ENCODE measurements at regions not wholly inside any gene's neighbourhood (a gene's known extent, or its start where the extent isn't known, plus 50 kb on each side); places are given as distances from the start of the nearest gene placed in this dataset.
"Not testable (repeated sequence)": the region's sequence is repeated elsewhere in the genome, so short reads cannot be mapped to it uniquely, and the experiment has no call there.

DNA sequence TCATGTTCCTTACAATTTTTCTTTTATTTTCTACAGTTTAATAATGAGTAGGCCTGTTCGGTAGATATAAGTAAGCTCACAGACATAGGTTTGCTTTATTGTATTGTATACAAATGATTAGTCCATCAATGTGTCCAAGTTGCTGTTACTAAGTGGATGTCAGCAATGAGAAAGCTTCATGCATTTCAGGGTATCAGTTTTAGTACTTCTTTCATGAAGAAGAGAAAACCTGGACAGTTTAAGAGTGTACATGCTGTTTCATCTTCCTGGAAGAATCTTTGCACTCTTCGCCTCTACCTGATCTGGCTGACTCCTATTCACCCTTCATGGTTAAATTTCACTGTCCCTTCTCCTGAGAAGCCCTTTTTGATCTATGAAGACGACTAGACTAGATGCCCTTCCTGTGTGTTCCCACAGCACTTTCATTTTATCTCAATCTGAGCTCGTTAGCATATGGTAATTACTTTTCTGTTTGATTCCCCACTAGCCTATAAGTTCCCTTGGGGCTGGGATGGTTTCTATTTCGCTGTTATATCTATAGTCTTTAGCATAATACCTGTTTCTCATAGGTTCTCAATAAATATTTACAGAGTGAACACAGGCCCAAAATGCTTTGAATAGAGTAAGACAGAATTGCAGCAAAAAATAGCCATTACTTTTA lies 70.7 kb downstream of the CETN3 start:
- DNase-seq (ENCODE audit: low spot score): no peak

DNA sequence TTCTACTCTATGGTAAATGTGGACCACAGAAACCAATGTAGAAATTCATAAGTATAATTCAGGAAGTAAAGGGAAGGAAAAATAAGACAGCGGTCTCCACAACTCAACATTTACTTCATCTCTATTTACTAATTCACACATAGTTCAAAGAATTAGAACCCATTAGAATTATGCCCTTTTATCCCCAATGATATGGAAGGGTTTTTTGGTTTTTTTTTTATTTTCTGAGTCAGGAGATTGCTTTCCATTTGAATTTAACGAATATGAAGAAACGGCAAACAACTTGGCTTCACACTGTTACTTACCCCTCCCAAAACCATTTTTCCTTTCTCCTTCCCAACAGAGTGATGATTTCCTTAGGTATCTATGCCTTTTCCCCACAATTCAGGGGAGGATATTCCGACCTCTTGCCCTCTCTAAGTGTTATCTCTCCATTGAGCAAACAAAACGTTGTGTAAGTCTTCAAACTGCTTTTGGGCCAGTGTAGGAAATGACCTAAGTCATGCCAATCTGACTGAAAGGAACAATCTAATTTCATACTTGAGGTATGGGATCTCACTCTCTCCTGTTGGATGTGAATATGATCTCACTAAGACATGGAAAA lies 72.0 kb downstream of the CETN3 start:
- DNase-seq (ENCODE audit: low spot score): no peak

DNA sequence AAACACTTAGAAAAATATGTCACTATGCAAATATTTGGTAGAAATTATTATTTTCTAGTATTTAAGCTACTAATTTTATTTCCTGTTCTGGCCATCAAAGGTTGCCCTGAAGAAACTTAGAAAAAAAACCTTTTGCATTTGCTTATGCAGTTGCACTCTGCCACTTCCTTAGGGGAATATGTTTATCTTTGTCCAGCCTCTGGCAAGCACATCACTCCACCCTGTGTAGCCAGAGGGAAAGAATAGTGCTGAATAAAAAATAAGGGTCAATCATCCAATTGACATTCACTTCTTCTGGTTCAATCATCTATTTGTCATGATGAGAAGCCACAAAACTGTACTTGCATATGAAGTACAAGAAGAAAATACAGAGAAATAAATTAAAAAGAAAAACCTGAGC lies 72.8 kb downstream of the CETN3 start:
- DNase-seq (ENCODE audit: low spot score): no peak

DNA sequence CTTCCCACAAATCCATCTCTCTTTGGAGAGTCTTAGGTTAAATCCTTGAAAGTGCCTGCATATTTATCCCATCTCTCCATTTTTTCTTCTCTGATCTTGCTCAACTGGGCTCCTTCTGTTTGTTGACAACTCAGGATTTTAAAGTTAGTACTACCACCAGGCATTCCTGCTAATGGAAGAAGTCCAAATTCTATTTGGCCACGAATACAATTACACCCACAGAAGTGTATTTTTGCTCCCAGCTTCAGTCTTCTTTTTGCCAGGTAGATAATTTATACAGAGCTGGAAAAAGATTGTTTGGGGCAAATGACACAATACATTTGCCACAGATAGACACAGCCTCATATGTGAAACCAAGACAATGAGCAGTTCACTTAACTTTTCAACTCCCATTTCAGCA lies 74.8 kb downstream of the CETN3 start:
- no peak for DNase-seq (ENCODE audit: low spot score)

DNA sequence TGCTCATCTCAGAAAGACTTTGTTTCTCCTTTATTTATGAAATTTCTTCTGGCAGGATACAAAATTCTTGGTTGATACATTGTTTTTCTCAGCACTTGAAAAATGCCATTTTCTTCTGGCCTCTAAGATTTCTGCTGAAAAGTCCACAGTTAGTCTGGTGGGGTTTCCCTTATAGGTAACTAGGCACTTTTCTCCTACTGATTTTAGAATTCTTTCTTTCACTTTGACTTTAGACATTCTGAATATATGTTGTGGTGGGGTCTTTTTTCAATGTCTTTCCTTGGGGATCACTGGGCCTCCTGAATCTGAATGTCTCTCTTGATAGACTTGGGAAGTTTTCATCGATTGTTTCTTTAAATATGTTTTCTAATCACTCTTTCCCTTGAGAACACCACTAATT lies 79.6 kb downstream of the CETN3 start:
- no peak for DNase-seq (ENCODE audit: low spot score)

DNA sequence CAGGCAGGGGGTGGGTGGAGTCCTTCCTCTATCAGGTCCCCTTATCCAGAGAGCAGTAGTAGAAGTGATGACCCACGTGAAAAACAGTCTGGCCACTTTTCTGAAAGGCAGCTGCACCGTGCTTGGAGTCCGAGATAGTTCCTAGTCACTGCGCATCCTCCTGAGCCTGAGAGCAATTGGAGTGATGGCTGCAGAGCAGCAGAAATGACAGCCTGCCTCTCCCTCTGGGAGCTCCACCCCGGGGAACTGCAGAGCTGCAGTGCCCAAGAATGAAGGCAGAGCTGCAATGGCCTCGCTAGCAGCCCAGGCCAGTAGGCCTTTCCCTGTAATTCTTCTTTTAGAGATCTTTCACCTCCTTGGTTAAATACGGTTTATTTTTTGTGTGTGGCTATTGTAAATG lies 82.6 kb downstream of the CETN3 start:
- no peak for DNase-seq (ENCODE audit: low spot score)

DNA sequence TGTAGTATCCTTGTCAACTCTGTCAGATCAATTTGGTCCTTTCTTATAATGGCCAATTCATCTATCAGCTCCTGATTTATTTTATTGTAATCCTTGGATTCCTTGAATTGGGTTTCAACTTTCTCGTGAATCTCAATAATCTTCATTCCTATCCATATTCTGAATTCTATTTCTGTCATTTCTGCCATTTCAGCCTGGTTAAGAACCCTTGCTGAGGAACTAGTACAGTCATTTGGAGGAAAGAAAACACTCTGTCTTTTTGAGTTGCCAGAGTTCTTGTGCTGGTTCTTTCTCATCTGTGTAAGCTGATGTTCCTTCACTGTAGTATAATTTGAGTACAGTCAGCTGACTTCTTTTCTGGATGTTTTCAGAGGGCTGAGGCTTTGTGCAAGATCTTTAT lies 84.5 kb downstream of the CETN3 start:
- DNase-seq (ENCODE audit: low spot score): no peak

DNA sequence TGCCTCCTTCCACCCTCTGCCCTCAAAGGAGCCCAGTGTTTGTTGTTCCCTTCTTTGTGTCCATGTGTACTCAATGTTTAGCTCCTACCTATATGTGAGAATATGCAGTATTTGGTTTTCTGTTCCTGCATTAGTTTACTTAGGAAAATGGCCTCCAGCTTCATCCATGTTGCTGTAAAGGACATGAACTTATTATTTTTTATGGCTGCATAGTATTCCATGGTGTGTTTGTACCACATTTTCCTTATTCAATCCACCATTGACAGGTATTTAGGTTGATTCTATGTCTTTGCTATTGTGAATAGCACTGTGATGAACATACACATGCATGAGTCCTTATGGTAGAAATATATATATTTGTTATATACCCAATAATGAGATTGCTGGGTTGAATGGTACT lies 89.2 kb downstream of the CETN3 start:
- not testable (repeated sequence) for DNase-seq (ENCODE audit: low spot score)

DNA sequence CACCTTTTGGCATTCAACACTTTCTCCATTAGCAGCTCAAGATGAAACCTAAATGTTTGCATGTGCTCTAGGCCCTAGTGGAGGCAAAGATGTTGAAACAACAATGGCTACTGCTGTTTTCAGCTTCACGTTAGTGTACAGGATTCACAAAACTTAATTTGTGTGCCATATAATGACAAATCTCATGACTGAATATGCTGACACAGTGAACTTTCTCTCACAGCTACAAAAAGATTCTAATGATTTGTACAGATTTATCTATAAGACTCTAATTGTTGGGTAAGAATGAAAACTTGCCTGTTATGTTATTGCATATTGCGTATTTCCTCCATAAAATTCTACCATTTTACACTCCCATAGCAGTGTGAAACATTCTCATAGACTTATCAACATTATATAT lies 97.5 kb downstream of the CETN3 start:
- no peak for DNase-seq (ENCODE audit: low spot score)

DNA sequence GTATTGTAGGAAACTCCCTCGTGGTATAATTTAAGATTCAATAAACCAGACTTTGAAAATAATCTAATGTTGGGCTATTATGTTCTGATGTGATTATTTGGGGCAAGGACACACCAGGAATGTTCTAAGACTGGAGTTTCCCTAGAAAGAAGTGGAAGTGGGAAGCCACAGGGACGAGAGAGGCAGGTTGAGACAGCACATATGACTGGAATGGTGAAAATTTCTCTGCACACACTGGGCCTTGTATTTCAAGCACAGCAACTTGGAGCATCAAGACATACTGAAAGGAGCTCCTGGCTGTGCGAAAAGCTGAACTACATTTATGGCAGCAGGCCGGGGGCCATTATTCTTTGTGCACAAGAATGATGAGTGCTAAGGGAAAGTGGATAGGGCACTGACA lies 98.2 kb downstream of the CETN3 start:
- DNase-seq (ENCODE audit: low spot score): no peak

DNA sequence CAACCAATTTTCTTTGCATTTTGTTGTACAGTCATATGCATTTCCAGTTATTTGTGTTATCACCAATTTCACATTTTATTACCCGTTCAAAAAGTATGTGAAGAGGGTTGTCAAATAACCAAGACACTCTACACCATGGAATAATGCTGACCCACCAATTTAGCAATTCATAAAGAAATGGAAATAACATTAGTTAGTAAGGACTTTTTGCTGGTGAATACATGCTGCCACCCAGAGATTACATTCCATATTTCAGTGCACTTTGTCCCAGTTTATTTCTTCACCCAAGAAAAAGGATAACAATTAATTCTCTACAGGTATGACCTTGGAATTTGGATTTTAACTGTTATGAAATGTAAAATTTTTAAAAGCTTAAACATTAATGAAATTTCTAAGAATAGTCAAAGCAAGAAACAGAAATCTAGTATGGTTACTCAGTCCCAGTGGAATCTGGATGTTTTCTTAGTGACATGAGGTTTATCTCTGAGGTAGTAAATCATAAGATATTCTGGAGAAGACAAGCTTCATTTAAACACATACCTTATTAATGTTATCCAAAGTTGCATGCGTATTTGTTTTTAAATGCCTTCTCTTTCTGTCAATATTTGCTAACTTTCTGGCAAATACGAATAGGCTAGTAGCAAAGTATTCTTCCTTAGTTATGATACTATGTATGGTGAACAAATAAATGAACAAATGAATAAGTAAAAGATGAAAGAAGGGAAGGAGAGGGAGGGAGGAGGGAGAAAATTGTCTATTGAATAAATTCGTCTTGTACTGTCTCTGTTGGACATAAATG lies 100.6 kb downstream of the CETN3 start:
- no peak for DNase-seq (ENCODE audit: low spot score)

DNA sequence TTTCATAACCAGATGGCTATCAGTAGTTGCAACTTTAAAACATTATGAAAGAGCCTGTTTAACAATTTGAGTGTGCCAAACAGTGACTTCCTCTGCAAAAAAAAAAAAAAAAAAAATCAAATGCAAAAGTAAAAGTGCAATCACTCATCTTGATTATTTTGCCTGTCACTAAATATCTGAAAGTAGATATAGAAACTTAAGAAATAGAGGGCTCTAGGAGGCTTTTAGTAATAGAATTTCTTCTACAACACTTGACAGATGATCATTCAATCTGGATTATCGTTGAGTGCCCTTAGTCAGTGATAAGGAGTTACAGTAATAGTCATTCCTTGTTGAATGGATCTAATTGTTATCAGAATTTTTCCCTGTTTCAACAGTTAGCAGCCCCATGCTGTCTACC lies 101.8 kb downstream of the CETN3 start:
- DNase-seq (ENCODE audit: low spot score): no peak

DNA sequence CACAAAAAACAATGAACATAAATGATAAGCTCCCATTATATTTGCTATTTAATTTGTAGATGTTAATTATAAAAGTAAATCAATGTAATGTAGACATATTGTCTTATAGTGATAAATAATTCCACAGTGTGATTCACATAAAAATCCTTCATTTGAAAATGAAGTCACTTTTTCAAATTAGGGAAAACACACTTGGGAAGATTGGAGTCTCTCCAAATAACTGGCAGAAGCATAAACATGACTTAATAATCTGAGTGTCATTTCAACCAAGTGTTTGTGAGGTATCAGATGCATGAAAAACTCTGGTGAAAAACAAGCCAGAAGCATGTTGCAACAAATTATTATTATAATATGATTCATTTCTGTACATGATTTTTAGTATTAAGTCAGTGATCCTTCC lies 102.2 kb downstream of the CETN3 start:
- DNase-seq (ENCODE audit: low spot score): no peak

DNA sequence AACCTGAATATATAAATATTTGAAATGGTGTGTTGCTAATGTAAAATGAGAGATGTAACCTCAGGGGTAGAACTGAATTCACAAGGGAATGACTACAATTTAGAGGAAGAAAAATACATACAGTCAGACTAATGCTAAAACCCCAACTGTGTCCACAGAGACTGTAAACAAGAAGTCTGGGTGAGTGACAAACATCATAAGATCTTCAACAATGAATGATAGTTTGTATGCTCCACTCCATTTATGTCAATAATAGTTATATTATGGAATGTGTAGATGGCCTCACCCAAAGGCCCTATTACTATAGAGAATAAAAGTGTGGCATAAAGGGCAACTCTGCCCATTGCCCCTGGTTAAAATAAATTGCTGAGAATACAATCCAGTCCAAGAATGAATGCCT lies 102.9 kb downstream of the CETN3 start:
- DNase-seq (ENCODE audit: low spot score): no peak

DNA sequence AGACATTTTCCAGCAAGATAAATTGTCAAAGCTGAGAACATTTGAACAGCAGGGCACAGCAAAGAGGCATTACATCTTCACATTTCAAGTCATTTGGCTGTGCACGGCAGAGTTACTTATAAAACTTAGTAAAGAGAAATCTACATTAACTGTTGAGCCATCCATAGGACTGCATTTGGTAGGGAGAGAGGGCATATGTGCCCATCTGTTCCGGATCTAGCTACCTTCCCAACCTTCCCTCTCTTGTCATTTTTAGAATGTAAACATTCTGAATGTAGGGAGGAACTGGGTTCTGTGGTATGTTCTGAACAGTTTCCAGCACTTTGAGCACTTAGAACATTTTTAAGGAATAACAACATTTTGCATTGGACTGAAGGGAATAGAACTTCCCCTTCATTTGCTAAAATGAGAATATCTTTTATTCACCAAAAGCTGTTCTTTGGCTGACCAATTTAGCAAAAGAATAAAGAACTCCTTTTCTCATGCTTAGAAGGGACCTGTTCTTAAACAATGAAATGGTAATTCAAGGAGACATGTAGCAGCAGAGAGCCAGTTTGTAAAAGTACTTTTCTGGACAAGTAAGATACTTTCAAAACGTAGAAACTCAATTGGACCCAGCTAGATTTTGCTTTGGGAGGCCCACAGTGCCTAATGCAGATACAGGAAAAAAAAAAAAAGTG lies 104.4 kb downstream of the CETN3 start:
- DNase-seq (ENCODE audit: low spot score): no peak

DNA sequence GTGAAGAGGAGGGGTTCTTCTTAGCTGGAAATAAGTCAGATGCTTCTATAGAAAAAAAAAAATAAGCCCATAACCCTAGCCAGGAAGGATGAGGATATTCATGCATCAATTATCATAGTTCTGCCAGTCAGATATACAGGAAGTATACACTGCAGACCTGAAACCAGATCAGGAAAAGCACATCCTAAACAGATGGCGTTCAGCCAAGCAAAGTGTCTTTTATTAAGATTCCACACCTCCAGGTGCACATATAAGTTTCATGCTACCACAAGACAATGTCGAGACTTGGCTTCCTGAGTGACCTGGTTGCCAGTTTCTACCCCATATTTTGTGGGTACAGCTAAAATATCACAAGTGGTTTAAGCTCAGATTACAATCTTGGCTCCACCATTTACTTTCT lies 108.3 kb downstream of the CETN3 start:
- DNase-seq (ENCODE audit: low spot score): no peak

DNA sequence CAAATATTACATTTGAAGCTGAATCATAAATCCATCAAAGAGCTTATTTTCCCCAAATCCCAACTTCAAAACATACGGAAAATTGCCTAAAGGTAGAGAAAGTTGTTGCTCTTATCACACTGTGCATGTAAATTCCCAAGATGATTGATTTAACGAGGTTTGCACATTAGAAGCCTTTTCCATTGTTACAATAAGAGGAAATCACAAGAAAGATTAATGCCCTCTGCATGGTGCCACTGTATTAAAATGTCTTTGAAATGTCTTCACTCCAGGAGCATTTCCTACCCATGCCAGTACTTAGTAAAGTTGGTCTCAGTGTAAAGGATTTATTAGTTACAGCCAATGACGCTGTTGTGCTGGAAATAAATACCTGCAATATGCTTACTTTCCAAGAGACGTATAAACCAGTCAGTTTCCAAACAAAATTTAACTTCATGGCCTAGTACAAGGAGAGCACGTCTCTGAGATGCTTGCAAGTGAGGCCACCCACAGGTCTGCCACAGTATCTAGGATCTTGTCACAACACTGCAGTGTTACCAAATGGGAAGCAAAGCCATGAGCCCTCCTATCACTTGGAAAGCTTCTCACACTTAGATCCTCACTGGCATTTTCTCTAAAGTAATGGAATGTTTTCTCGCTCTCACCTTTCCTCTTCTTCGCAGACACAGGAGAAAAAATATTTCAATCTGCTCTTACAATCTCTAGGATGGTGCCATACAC lies 112.4 kb downstream of the CETN3 start:
- no peak for DNase-seq (ENCODE audit: low spot score)

DNA sequence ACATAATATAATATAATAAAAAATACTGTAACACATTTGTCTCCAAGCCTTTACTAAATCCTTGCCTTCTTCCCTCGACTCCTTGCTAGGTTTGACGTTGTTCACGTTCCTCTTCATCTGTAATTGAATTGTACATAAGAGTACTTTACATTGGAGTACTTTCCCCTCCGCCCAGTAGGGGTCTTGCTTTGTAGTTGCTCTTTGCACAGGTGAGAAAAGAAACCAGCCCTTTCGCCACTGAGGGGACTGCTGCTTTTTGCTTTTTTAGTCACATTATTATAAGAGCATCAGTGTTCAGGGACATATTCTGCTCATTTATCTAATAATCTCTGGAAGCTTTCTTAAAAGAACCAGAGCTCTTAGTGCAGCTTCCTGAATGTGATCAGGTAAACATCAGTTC lies 115.0 kb downstream of the CETN3 start:
- no peak for DNase-seq (ENCODE audit: low spot score)

DNA sequence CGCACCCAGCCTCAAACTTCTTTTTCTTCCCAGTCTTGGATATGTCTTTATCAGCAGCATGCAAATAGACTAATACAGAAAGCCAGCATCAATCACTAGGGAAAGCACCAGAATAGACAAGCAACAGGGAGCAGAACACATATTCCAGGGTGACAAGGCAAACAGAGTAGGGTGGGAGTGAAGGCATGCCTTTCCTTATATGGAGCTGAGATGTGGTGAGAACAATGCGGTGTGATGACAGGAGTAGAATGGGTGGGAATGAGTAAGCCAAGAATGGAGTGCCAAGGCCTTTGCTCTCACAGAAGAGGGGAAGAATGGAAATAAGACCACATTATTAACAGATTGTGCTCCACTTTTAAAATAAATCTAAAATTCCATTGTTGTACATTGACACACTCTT lies 115.6 kb downstream of the CETN3 start:
- DNase-seq (ENCODE audit: low spot score): peak; percentile 22

DNA sequence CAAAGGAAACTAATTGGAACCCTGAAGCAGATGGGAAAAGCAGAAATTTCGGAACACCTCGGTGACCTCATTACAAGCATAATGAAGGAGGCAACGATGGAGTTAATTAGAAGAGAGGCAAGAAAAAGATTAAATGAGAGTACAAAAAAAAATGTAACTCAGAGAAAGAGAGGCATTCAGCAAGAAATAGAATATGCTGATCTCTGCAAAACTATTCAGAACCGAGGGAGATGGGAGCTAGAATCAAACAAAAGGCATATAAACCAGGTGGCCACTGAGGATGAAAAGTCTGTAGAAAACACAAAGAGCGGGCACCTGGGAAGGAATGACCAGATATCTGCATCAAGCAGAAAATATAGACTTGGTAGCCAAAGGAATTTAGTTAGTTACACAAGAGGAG lies 118.9 kb downstream of the CETN3 start:
- DNase-seq (ENCODE audit: low spot score): no peak

DNA sequence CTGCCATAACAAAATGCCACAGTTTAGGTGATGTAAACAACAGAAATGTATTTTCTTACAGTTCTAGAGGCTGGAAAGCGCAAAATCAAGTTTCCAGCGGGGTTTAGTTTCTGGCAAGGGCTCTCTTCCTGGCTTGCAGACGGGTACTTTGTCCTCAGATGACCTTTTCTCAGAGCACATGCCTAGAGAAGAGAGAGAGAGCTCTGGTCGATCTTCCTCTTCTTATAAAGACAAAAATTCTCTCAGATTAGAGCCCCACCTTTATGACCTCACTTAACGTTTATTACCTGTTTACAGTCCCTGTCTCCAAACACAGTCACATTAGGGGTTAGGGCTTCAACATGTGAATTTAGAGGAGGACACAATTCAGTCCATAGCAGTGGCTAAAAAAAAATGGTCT lies 119.7 kb downstream of the CETN3 start:
- DNase-seq (ENCODE audit: low spot score): no peak

DNA sequence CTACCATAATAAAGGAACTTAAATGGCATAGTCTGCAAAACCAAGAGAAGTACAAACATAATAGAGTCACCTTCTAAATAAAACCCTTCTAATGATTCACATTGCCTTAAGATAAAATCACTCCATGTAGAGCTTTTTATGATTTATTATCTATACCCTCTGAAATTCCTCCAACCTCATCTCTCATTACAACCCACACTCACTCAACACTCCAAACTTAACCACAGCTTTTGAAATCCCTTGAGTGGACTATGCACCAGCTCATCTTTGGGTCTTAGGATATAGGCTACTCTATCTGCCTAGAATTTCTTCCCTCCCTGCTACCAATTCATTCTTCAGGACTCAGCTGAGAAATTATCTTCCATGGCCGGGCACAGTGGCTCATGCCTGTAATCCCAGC lies 122.5 kb downstream of the CETN3 start:
- DNase-seq (ENCODE audit: low spot score): no peak

Data from AG08395 (cell line).